ENCODE measurements at regions not wholly inside any gene's neighbourhood (a gene's known extent, or its start where the extent isn't known, plus 50 kb on each side); places are given as distances from the start of the nearest gene placed in this dataset.

DNA sequence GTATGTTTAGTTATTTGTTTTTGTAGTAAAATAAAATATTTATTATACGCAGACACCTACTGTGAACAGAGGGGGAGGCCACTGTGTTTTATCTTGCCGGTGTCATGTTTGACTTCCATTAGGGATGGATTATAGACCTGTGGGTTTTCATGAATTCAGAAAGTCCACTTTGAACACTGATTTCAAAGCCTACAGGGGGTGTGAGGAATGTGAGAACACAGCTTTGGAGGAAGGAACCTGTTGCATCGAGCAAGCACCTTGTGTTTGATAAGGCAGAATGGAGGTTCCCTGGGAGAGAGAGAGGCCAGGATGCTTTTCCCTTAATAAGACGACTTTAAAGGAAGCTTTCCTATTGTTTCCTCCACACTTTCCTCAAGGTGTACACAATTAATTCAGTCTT is 665.0 kb upstream of the MGMT start:
- H3K4me3 ChIP-seq (ENCODE audit: low read depth, low read length): no peak overlapping the region
- H3K27me3 ChIP-seq (ENCODE audit: control insufficient read depth, insufficient read depth, low read length): no peaks in the 10 kb centered on the region
- no peak overlapping the region for H3K9ac ChIP-seq (ENCODE audit: low read length)
- no peaks in the 10 kb centered on the region for H3K9me3 ChIP-seq (ENCODE audit: control insufficient read depth, insufficient read depth, low read depth, low read length)
- H3K36me3 ChIP-seq (ENCODE audit: control insufficient read depth, insufficient read depth, low read length): no peaks in the 10 kb centered on the region
- H3K27ac ChIP-seq (ENCODE audit: low read depth, low read length): no peak overlapping the region
- H3K4me1 ChIP-seq (ENCODE audit: control insufficient read depth, insufficient read depth, low read length): peaks cover 3% of the 10 kb centered on the region; the same call in 1 of the 2 replicates

DNA sequence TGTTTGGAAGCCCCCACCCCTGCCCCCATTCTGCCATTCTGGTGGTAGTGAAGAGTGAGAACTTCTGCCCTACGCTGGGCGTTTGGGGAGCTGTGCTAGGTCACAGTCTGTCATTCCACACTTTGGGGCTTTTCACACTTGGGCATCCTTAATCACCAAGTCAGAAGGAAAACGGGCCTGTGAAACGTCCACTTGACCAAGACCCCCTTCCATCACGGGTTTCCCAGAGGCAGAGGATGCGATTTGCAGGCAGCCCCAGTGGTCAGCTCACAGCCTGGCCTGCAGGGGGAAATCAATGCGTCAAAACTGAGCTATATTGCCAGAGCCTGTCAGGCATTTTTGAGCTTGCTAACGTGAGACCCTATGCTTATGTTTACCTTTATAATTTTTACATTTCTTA is 663.3 kb upstream of the MGMT start:
- no peak overlapping the region for H3K27ac ChIP-seq (ENCODE audit: low read depth, low read length)

DNA sequence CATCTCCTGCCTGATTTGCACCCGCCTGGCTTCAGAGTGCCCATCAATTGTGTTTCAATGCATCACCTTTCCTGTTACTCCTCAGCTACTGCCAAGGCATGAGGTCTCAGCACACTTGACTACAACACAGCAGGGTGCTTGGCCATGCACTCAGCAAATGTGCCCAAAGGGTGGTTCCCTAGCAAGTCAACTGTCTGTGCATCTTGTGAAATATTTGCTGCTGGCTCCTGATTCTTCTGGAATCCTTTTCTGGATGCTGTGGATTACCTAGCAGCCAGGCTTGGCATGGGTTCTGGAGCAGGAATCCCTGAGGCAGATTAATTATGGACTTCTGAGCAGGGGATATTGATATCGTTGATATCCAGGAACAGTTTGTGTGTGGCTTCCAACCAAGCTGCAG is 662.6 kb upstream of the MGMT start:
- Histone ChIP-seq H3K4me1 (ENCODE audit: control insufficient read depth, insufficient read depth, low read length) (peaks cover 3% of the 10 kb centered on the region; the same call in 1 of the 2 replicates), H3K9ac (ENCODE audit: low read length) (no peak overlapping the region), H3K27me3 (ENCODE audit: control insufficient read depth, insufficient read depth, low read length) (no peaks in the 10 kb centered on the region), H3K36me3 (ENCODE audit: control insufficient read depth, insufficient read depth, low read length) (no peaks in the 10 kb centered on the region), H3K27ac (ENCODE audit: low read depth, low read length) (no peak overlapping the region), H3K4me3 (ENCODE audit: low read depth, low read length) (no peak overlapping the region), H3K9me3 (ENCODE audit: control insufficient read depth, insufficient read depth, low read depth, low read length) (no peaks in the 10 kb centered on the region)

More for the DNA sequence above, 663.3 kb upstream of the MGMT start:
- no peak overlapping the region for H3K9ac ChIP-seq (ENCODE audit: low read length)
- no peak overlapping the region for H3K4me3 ChIP-seq (ENCODE audit: low read depth, low read length)
- no peaks in the 10 kb centered on the region for H3K36me3 ChIP-seq (ENCODE audit: control insufficient read depth, insufficient read depth, low read length)
- H3K9me3 ChIP-seq (ENCODE audit: control insufficient read depth, insufficient read depth, low read depth, low read length): no peaks in the 10 kb centered on the region
- H3K4me1 ChIP-seq (ENCODE audit: control insufficient read depth, insufficient read depth, low read length): peaks cover 3% of the 10 kb centered on the region; the same call in 1 of the 2 replicates
- H3K27me3 ChIP-seq (ENCODE audit: control insufficient read depth, insufficient read depth, low read length): no peaks in the 10 kb centered on the region

DNA sequence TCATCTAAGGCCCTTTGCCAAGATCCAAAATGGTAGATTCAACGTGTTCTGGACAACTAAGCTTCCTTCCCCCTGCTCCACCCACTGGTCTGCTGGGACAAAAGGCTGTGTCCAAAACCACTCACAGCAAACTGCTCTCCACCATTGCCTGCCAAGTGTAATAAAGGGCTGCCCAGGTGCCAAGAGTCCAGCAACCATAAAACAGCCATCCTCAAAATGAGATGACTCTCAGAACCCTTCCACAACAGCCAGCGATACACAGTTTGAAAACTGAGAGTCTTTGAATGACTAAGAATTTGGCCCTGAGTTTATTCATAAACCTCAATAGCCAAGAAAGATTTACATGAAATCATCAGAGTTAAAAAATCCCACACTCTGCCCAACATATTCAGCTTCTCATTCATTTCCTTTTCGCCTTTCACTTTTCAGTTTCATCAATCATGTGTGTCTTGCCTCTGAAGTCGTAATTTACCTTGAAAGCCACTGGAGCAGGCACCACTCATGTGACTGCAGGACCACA is 658.1 kb upstream of the MGMT start:
- Histone ChIP-seq H3K27me3 (ENCODE audit: control insufficient read depth, insufficient read depth, low read length) (no peaks in the 10 kb centered on the region), H3K9me3 (ENCODE audit: control insufficient read depth, insufficient read depth, low read depth, low read length) (0 out of 2 replicates have a peak, but pooled peaks cover 2% of the 10 kb centered on the region), H3K27ac (ENCODE audit: low read depth, low read length) (no peak overlapping the region), H3K4me1 (ENCODE audit: control insufficient read depth, insufficient read depth, low read length) (peaks cover 6% of the 10 kb centered on the region; the same call in 1 of the 2 replicates), H3K9ac (ENCODE audit: low read length) (no peak overlapping the region), H3K36me3 (ENCODE audit: control insufficient read depth, insufficient read depth, low read length) (no peaks in the 10 kb centered on the region), H3K4me3 (ENCODE audit: low read depth, low read length) (no peak overlapping the region)

DNA sequence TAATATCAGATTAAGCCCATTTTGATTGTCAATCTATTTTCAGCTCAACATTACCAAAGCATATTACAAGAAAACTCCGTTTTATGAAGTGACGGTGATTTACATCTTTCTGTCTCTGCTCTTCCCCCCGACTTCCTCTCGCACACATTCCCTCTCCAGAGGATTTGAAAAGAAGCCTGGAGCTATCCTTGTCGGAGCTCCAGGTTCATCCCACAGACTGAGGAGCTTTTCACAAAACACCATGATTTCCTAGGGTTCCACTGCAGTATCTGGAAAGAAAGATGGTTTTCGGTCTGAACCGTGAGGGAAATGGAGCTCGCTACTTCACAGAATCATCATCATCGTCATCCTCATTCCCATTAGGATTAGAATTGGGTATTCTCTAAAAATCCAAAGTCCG is 655.5 kb upstream of the MGMT start:
- Histone ChIP-seq H3K27ac (ENCODE audit: low read depth, low read length) (no peak overlapping the region), H3K9me3 (ENCODE audit: control insufficient read depth, insufficient read depth, low read depth, low read length) (0 out of 2 replicates have a peak, but pooled peaks cover 2% of the 10 kb centered on the region), H3K4me1 (ENCODE audit: control insufficient read depth, insufficient read depth, low read length) (peaks cover 6% of the 10 kb centered on the region; the same call in 1 of the 2 replicates), H3K27me3 (ENCODE audit: control insufficient read depth, insufficient read depth, low read length) (no peaks in the 10 kb centered on the region), H3K4me3 (ENCODE audit: low read depth, low read length) (no peak overlapping the region), H3K9ac (ENCODE audit: low read length) (no peak overlapping the region), H3K36me3 (ENCODE audit: control insufficient read depth, insufficient read depth, low read length) (no peaks in the 10 kb centered on the region)

DNA sequence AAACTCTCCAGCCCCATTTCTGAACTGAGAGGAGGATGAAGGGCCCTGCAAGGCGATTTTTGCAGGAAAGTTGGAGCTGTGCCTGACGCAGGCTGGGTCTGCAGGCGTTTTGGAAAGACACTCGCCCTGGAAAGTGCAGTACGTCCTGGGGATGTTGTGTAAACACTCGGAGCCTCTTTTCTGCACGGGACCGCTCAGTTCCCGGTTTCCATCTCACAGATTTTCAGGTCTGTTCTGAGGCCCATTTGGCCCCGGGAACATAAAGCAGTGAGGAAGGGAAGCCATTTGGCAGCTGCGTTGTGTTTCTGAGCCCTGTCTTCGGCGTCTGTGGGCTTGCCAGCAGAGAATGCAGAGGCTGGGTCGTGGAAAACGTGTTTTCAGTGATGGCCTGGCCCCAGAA is 655.0 kb upstream of the MGMT start:
- no peak overlapping the region for H3K27ac ChIP-seq (ENCODE audit: low read depth, low read length)
- peaks cover 6% of the 10 kb centered on the region; the same call in 1 of the 2 replicates for H3K4me1 ChIP-seq (ENCODE audit: control insufficient read depth, insufficient read depth, low read length)
- H3K4me3 ChIP-seq (ENCODE audit: low read depth, low read length): no peak overlapping the region
- H3K36me3 ChIP-seq (ENCODE audit: control insufficient read depth, insufficient read depth, low read length): no peaks in the 10 kb centered on the region
- 0 out of 2 replicates have a peak, but pooled peaks cover 2% of the 10 kb centered on the region for H3K9me3 ChIP-seq (ENCODE audit: control insufficient read depth, insufficient read depth, low read depth, low read length)
- no peak overlapping the region for H3K9ac ChIP-seq (ENCODE audit: low read length)
- no peaks in the 10 kb centered on the region for H3K27me3 ChIP-seq (ENCODE audit: control insufficient read depth, insufficient read depth, low read length)

DNA sequence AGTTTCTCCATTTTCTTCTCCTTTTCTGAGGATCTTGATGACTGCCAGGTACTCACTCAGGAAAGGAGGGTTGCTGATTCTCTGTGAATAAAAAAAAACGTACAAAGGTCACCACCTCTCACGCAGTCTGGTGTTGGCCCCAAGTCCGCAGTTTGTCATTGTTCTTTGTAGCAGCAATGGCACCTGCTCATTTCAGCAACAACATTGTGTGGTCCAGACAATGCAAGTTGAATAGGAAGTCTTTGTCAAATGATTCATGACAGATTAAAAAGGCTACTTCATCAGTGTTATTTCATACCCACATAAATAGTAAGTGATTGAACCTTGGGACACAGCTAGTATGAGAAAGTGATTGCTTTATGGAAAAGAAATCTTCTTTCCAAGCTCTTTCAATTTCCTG is 653.5 kb upstream of the MGMT start:
- Histone ChIP-seq H3K9ac (ENCODE audit: low read length) (no peak overlapping the region), H3K27ac (ENCODE audit: low read depth, low read length) (no peak overlapping the region), H3K36me3 (ENCODE audit: control insufficient read depth, insufficient read depth, low read length) (no peaks in the 10 kb centered on the region), H3K27me3 (ENCODE audit: control insufficient read depth, insufficient read depth, low read length) (no peaks in the 10 kb centered on the region), H3K4me3 (ENCODE audit: low read depth, low read length) (no peak overlapping the region), H3K4me1 (ENCODE audit: control insufficient read depth, insufficient read depth, low read length) (peaks cover 6% of the 10 kb centered on the region; the same call in 1 of the 2 replicates), H3K9me3 (ENCODE audit: control insufficient read depth, insufficient read depth, low read depth, low read length) (0 out of 2 replicates have a peak, but pooled peaks cover 2% of the 10 kb centered on the region)

DNA sequence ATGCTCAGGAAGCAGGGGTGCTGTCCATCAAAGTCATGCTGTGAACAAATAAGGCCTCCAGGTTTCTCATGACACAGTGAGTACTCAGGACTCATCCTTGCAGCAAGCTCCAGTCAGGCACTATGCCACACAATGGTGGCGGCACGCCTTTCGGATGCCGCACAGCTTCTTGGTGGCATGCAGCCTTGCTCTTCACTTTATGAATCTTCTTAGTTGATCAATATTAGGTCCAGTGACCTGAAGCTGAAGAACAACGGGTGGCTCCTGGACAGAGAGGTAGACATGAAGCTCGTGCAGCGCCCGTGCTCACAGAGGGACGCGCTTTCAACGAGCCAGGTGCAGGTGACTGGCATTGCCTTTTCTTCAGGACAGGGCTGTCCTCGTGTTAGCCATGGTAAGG is 653.0 kb upstream of the MGMT start:
- H3K4me1 ChIP-seq (ENCODE audit: control insufficient read depth, insufficient read depth, low read length): peaks cover 6% of the 10 kb centered on the region; the same call in 1 of the 2 replicates
- no peaks in the 10 kb centered on the region for H3K27me3 ChIP-seq (ENCODE audit: control insufficient read depth, insufficient read depth, low read length)
- H3K9ac ChIP-seq (ENCODE audit: low read length): no peak overlapping the region
- H3K9me3 ChIP-seq (ENCODE audit: control insufficient read depth, insufficient read depth, low read depth, low read length): 0 out of 2 replicates have a peak, but pooled peaks cover 2% of the 10 kb centered on the region
- no peaks in the 10 kb centered on the region for H3K36me3 ChIP-seq (ENCODE audit: control insufficient read depth, insufficient read depth, low read length)
- H3K4me3 ChIP-seq (ENCODE audit: low read depth, low read length): no peak overlapping the region
- H3K27ac ChIP-seq (ENCODE audit: low read depth, low read length): no peak overlapping the region

DNA sequence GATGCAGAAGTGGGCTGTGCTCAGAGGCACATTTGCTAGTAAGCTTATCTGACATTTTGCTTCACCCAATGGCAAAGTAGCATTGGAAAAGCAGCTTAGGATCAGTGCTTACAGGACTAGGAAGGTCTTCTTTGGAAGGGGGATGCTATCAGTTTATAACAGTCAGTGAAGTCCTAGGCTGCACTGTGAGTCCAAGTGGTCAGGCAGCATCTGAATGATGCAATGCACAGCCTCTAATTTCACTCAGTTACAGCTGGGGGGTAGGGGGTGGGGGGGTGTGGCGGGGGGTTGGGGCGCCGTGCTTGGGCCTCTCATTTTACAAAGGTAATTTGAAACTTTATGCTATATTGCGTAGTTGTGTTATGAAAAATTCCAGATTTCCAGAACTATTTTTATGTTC is 652.3 kb upstream of the MGMT start:
- Histone ChIP-seq H3K27ac (ENCODE audit: low read depth, low read length) (no peak overlapping the region), H3K4me1 (ENCODE audit: control insufficient read depth, insufficient read depth, low read length) (peaks cover 6% of the 10 kb centered on the region; the same call in 1 of the 2 replicates), H3K9me3 (ENCODE audit: control insufficient read depth, insufficient read depth, low read depth, low read length) (0 out of 2 replicates have a peak, but pooled peaks cover 2% of the 10 kb centered on the region), H3K27me3 (ENCODE audit: control insufficient read depth, insufficient read depth, low read length) (no peaks in the 10 kb centered on the region), H3K4me3 (ENCODE audit: low read depth, low read length) (no peak overlapping the region), H3K36me3 (ENCODE audit: control insufficient read depth, insufficient read depth, low read length) (no peaks in the 10 kb centered on the region), H3K9ac (ENCODE audit: low read length) (no peak overlapping the region)

DNA sequence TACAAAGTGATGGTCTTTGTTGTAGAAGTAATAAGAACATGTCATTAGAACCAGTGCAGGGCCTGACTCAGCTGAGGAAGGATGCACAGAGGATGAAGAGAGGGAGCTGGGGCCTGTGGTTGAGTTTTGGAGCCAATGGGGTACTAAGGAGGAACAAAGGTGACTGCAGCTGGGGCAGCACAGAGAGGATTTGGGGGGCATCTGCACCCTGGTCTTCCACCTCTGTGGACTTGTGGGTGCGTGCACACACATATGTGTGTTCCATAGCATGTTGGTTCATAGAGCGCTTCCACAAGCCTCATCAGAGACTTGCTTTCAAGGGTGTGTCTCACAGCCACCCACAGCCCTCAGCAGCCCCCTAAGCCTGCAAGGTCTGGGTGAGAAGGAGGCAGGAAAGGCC is 650.3 kb upstream of the MGMT start:
- Histone ChIP-seq H3K9ac (ENCODE audit: low read length) (no peak overlapping the region), H3K36me3 (ENCODE audit: control insufficient read depth, insufficient read depth, low read length) (no peaks in the 10 kb centered on the region), H3K9me3 (ENCODE audit: control insufficient read depth, insufficient read depth, low read depth, low read length) (no peaks in the 10 kb centered on the region), H3K4me3 (ENCODE audit: low read depth, low read length) (no peak overlapping the region), H3K27me3 (ENCODE audit: control insufficient read depth, insufficient read depth, low read length) (no peaks in the 10 kb centered on the region), H3K27ac (ENCODE audit: low read depth, low read length) (no peak overlapping the region), H3K4me1 (ENCODE audit: control insufficient read depth, insufficient read depth, low read length) (peaks cover 6% of the 10 kb centered on the region; the same call in 1 of the 2 replicates)

DNA sequence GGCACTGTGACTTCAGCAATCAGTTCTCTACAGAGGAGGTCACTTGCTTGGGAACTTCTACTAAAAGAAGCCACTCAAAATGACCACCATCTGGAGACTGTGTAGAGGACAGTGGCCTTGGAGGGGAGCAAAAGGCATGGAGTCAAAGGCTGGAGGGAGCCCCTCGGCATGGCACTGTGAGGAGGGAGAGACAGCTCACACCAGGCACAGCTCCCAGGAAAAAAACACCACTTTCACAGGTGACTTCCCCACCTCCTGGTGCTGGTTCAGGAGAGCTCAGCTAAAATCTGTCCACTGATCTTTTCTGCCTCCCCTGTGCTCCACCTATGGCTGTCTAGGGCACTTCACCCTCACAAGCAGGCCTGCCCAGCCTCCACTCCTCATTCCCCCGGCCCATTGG is 649.4 kb upstream of the MGMT start:
- Histone ChIP-seq H3K4me3 (ENCODE audit: low read depth, low read length) (no peak overlapping the region), H3K27me3 (ENCODE audit: control insufficient read depth, insufficient read depth, low read length) (no peaks in the 10 kb centered on the region), H3K27ac (ENCODE audit: low read depth, low read length) (no peak overlapping the region), H3K9me3 (ENCODE audit: control insufficient read depth, insufficient read depth, low read depth, low read length) (no peaks in the 10 kb centered on the region), H3K4me1 (ENCODE audit: control insufficient read depth, insufficient read depth, low read length) (peaks cover 6% of the 10 kb centered on the region; the same call in 1 of the 2 replicates), H3K36me3 (ENCODE audit: control insufficient read depth, insufficient read depth, low read length) (no peaks in the 10 kb centered on the region), H3K9ac (ENCODE audit: low read length) (no peak overlapping the region)

All from HUES6 (cell line).